MM.1S (cell line): ENCODE measurements at regions not wholly inside any gene's neighbourhood (a gene's known extent, or its start where the extent isn't known, plus 50 kb on each side); places are given as distances from the start of the nearest gene placed in this dataset.

Source experiments
- CTCF ChIP-seq: fragments of 300-600 bp; sonication (generic); IDR thresholded peaks from 2 replicates; pipeline ENCODE4 v1.5.1; 2016; ENCODE audit warnings: antibody characterized with exemption, low read length, mixed read lengths
- EZH2 ChIP-seq: fragments of 300-600 bp; sonication (generic); optimal IDR thresholded peaks from 2 replicates; pipeline ENCODE3; 2017; ENCODE audit warnings: low read depth, mild to moderate bottlenecking, antibody characterized with exemption, low read length, mixed read lengths

GRCh38 chr2:30358351-30358750 lies 88.7 kb upstream of the LCLAT1 start:
- TF ChIP-seq CTCF (no peak), EZH2 (no peak)
